GM12878 (cell line): ENCODE measurements at regions not wholly inside any gene's neighbourhood (a gene's known extent, or its start where the extent isn't known, plus 50 kb on each side); places are given as distances from the start of the nearest gene placed in this dataset.

Source experiments
- ATAC-seq: fragments of 200-7000 bp; cut with Tn5 transposase; 3 replicates; pipeline ENCODE4 v1.9.1; 2020; ENCODE audit warnings: mild to moderate bottlenecking, moderate library complexity
- BruUV-seq: library from RNA; stranded (reverse); fragments of 400-500 nt; replicated peaks from 2 replicates; lab custom pipeline; 2021; lab: Mats Ljungman, UMichigan
- CTCF ChIA-PET: fragments of 300-600 bp; sonication (Branson Sonifier 250); formaldehyde crosslinking; extraction: SDS; loops from one replicate; lab custom pipeline; 2021; ENCODE audit warnings: inconsistent platforms; lab: Yijun Ruan, JAX
- POLR2A ChIA-PET: fragments of 350-600 bp; formaldehyde crosslinking; extraction: SDS; loops from one replicate; lab custom pipeline; 2021; ENCODE audit warnings: inconsistent platforms; lab: Charles Lee
- RAD21 ChIA-PET: fragments of 300-600 bp; sonication (Branson Sonifier 250); formaldehyde crosslinking; loops from one replicate; lab custom pipeline; 2023; ENCODE audit warnings: antibody characterized with exemption; ENCODE audit not compliant: unreplicated experiment; lab: Charles Lee
- SMC1A ChIA-PET: fragments of 300-600 bp; sonication (Branson Sonifier 250); formaldehyde crosslinking; loops from one replicate; lab custom pipeline; 2023; ENCODE audit not compliant: unreplicated experiment, uncharacterized antibody; lab: Charles Lee
- DNase-seq: peaks from one replicate; pipeline ENCODE4 v3.0.0-alpha.2; 2011; ENCODE audit warnings: low read depth, low spot score
- FAIRE-seq: peaks from 3 replicates; lab custom pipeline; 2011; peaks lifted over from hg19 to GRCh38; lab: Jason Lieb, UNC
- H2AFZ ChIP-seq: 2 replicates; pipeline ENCODE4 v1.6.0; 2011; ENCODE audit warnings: low read depth, low read length, control low read depth; ENCODE audit not compliant: control insufficient read depth
- H3K27ac ChIP-seq: 2 replicates; pipeline ENCODE4 v1.5.1; 2011; ENCODE audit warnings: control low read depth; ENCODE audit not compliant: control insufficient read depth, insufficient read depth
- H3K27me3 ChIP-seq, 2 experiments: replicated peaks in 1 of 2; 2 replicates each; pipeline versions ENCODE4 v1.6.0 to v1.6.1; 2011; ENCODE audit warnings: low read length in 1 of 2; ENCODE audit not compliant: control insufficient read depth in 2 of 2, insufficient read depth in 2 of 2
- H3K36me3 ChIP-seq, 2 experiments: 2 replicates each; pipeline ENCODE4 v1.5.1; 2011; ENCODE audit warnings: low read length in 1 of 2; ENCODE audit not compliant: control insufficient read depth in 2 of 2, insufficient read depth in 2 of 2
- H3K4me1 ChIP-seq: 2 replicates; pipeline ENCODE4 v1.6.1; 2011; ENCODE audit warnings: mild to moderate bottlenecking, low read length, moderate library complexity, mixed read lengths; ENCODE audit not compliant: control insufficient read depth, insufficient read depth
- H3K4me2 ChIP-seq: 2 replicates; pipeline ENCODE4 v1.6.0; 2011; ENCODE audit warnings: control low read depth; ENCODE audit not compliant: control insufficient read depth, insufficient read depth
- H3K4me3 ChIP-seq: fragments of 200-600 bp; sonication (generic); 2 replicates; pipeline ENCODE4 v1.5.1; 2016
- H3K79me2 ChIP-seq: 2 replicates; pipeline ENCODE4 v1.6.0; 2011; ENCODE audit warnings: low read length; ENCODE audit not compliant: control insufficient read depth, insufficient read depth
- H3K9ac ChIP-seq: 2 replicates; pipeline ENCODE4 v1.8.0; 2011; ENCODE audit warnings: low read length, control low read depth, mixed read lengths; ENCODE audit not compliant: control insufficient read depth, insufficient read depth
- H3K9me3 ChIP-seq: replicated peaks from 3 replicates; pipeline ENCODE4 v1.5.1; 2011; ENCODE audit warnings: mild to moderate bottlenecking, low read length; ENCODE audit not compliant: control insufficient read depth, insufficient read depth
- H4K20me1 ChIP-seq: 2 replicates; pipeline ENCODE4 v1.6.0; 2011; ENCODE audit not compliant: control insufficient read depth, insufficient read depth
- ASH2L ChIP-seq: fragments of 300-600, 200-600 bp; sonication (generic); IDR thresholded peaks from 2 replicates; pipeline ENCODE4 v1.6.1; 2017; ENCODE audit warnings: low read depth, mild to moderate bottlenecking, borderline replicate concordance
- BCLAF1 ChIP-seq: fragments of 450-650 bp; IDR thresholded peaks from 2 replicates; pipeline ENCODE4 v1.6.1; 2017; ENCODE audit warnings: antibody characterized with exemption, mild to moderate bottlenecking, moderate library complexity
- BRCA1 ChIP-seq: IDR thresholded peaks from 2 replicates; pipeline ENCODE4 v1.6.1; 2011; ENCODE audit warnings: low read depth, low read length, improper control_type of control experiment
- DPF2 ChIP-seq: fragments of 450-650 bp; IDR thresholded peaks from 2 replicates; pipeline ENCODE4 v1.6.1; 2017; ENCODE audit warnings: mild to moderate bottlenecking
- EGR1 ChIP-seq, 2 experiments: IDR thresholded peaks; 1 replicate in 1 of 2; 2 replicates in 1 of 2; pipeline ENCODE4 v1.6.1; 2011 to 2012; ENCODE audit warnings: low read depth in 2 of 2, low read length in 2 of 2, borderline replicate concordance in 1 of 2, mild to moderate bottlenecking in 1 of 2, moderate library complexity in 1 of 2
- ESRRA ChIP-seq: IDR thresholded peaks from 2 replicates; pipeline ENCODE4 v1.6.1; 2012; ENCODE audit warnings: mild to moderate bottlenecking, low read length, improper control_type of control experiment
- FOS ChIP-seq: IDR thresholded peaks from 3 replicates; pipeline ENCODE4 v1.6.1; 2011; ENCODE audit warnings: borderline replicate concordance; ENCODE audit not compliant: insufficient read length; ENCODE audit errors: extremely low read depth
- IRF3 ChIP-seq: fragments of 450-650 bp; IDR thresholded peaks from 2 replicates; pipeline ENCODE4 v1.6.1; 2014; ENCODE audit warnings: mild to moderate bottlenecking
- MYB ChIP-seq: fragments of 150-350 bp; IDR thresholded peaks from 2 replicates; pipeline ENCODE4 v1.6.1; 2014; ENCODE audit warnings: mild to moderate bottlenecking, low read depth, low read length, borderline replicate concordance
- NRF1 ChIP-seq: conservative IDR thresholded peaks from 2 replicates; pipeline ENCODE4 v1.6.1; 2011; ENCODE audit warnings: mild to moderate bottlenecking, low read depth, low read length, improper control_type of control experiment
- PML ChIP-seq: IDR thresholded peaks from 2 replicates; pipeline ENCODE4 v1.6.1; 2012; ENCODE audit warnings: low read length, inconsistent platforms
- POU2F2 ChIP-seq: IDR thresholded peaks from 3 replicates; pipeline ENCODE4 v1.6.1; 2011; ENCODE audit warnings: low read depth, mild to moderate bottlenecking, low read length, borderline replicate concordance
- RAD21 ChIP-seq: IDR thresholded peaks from 2 replicates; pipeline ENCODE4 v1.6.1; 2011; ENCODE audit warnings: mild to moderate bottlenecking, low read depth, low read length, moderate library complexity; ENCODE audit not compliant: insufficient read depth
- RB1 ChIP-seq: fragments of 450-650 bp; formaldehyde crosslinking; IDR thresholded peaks from 2 replicates; pipeline ENCODE4 v1.6.1; 2017; ENCODE audit warnings: mild to moderate bottlenecking, borderline replicate concordance
- RCOR1 ChIP-seq: conservative IDR thresholded peaks from 2 replicates; pipeline ENCODE4 v1.6.1; 2012; ENCODE audit warnings: low read depth, low read length, improper control_type of control experiment
- RFX5 ChIP-seq: IDR thresholded peaks from 2 replicates; pipeline ENCODE4 v1.6.1; 2011; ENCODE audit warnings: low read depth, low read length, improper control_type of control experiment
- TCF3 ChIP-seq: IDR thresholded peaks from 2 replicates; pipeline ENCODE4 v1.6.1; 2012; ENCODE audit warnings: low read depth, mild to moderate bottlenecking, low read length, borderline replicate concordance; ENCODE audit not compliant: insufficient read depth
- WGBS: methylation state at CpG from one replicate; pipeline ENCODE4 v1.1.6; 2016; ENCODE audit warnings: low lambda C conversion rate; ENCODE audit not compliant: insufficient replicate concordance, insufficient coverage; ENCODE audit errors: missing lambda C conversion rate; 5-methylcytosine and 5-hydroxymethylcytosine counted together
- in situ Hi-C: fragments of 300-500 bp; cut with MboI; formaldehyde crosslinking; loops from 9 replicates; pipeline ENCODE4 v1.14.3; 2018; ENCODE audit warnings: mixed read lengths
- intact Hi-C: fragments of 100-400 bp; cut with micrococcal nuclease; formaldehyde crosslinking; loops from one replicate; pipeline ENCODE4 v1.14.2; 2022; ENCODE audit not compliant: unreplicated experiment
- TF ChIP-seq, protein P1 (sequence below): IDR thresholded peaks from 2 replicates; pipeline ENCODE4 v1.6.1; 2012; ENCODE audit warnings: low read depth, low read length, improper control_type of control experiment

- ChIA-PET CTCF (no interaction called here), RAD21 (no interaction called here), SMC1A (no interaction called here), POLR2A (no interaction called here)
- H3K9ac ChIP-seq, result no peak overlapping the region
- TF ChIP-seq RAD21 (no peak), PML (no peak), IRF3 (no peak), RB1 (no peak), FOS (no peak), EGR1 (IDR thresholded peaks at IDR 0.05; ENCODE audit: borderline replicate concordance in 1 of 2, low read depth in 2 of 2, low read length in 2 of 2) (no peak), MYB (no peak), ESRRA (no peak), TCF3 (no peak), NRF1 (no peak), BCLAF1 (no peak), RFX5 (no peak), POU2F2 (no peak), ASH2L (no peak), DPF2 (no peak), RCOR1 (no peak), BRCA1 (no peak)
- TF ChIP-seq, protein P1, sequence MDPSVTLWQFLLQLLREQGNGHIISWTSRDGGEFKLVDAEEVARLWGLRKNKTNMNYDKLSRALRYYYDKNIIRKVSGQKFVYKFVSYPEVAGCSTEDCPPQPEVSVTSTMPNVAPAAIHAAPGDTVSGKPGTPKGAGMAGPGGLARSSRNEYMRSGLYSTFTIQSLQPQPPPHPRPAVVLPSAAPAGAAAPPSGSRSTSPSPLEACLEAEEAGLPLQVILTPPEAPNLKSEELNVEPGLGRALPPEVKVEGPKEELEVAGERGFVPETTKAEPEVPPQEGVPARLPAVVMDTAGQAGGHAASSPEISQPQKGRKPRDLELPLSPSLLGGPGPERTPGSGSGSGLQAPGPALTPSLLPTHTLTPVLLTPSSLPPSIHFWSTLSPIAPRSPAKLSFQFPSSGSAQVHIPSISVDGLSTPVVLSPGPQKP, result no peak
- no peak overlapping the region for H3K4me3 ChIP-seq
- intact Hi-C loops, result no loop called here
- H3K27me3 ChIP-seq, result peaks cover 0 to 2% of the 10 kb centered on the region in 2 experiments; a peak in 1 of 4 replicates
- no peaks in the 10 kb centered on the region for H3K36me3 ChIP-seq
- H3K4me2 ChIP-seq, result no peak overlapping the region
- WGBS, result 47% methylated on average over 10 of the region's 10 CpGs
- H3K4me1 ChIP-seq, result no peaks in the 10 kb centered on the region
- no peaks in the 10 kb centered on the region for H4K20me1 ChIP-seq
- no peak overlapping the region for H3K27ac ChIP-seq
- FAIRE-seq (no peak), ATAC-seq (no peak), DNase-seq (no peak)
- in situ Hi-C loops, result no loop called here
- no peak overlapping the region for H2AFZ ChIP-seq
- no TSS peak for BruUV-seq
- no peaks in the 10 kb centered on the region for H3K9me3 ChIP-seq
- no peaks in the 10 kb centered on the region for H3K79me2 ChIP-seq
These were observed 98.6 kb downstream of the TMEM215 start for GRCh38 chr9:32881948-32882347.
